ENCODE measurements at regions not wholly inside any gene's neighbourhood (a gene's known extent, or its start where the extent isn't known, plus 50 kb on each side); places are given as distances from the start of the nearest gene placed in this dataset.

DNA sequence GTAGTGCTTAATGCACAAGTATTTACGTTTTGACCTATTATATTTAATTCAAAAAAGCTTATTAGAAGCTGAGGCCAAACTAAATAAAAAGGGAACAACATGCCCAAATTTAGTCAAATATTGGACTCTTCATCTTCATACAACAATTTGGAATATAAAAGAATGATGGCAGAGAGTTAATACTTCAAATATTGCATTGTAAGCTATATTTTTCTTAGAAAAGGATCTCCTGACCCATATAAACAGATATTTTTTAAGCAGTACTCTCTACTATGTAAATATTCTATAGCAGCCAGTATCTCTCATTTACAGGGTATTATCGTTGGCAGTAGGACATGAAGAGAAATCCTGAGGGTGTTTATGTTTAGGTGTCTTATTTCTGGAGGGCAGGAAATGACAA lies 531.2 kb downstream of the NYAP2 start:
- H3K27me3 Mint-ChIP-seq (ENCODE audit: unreplicated experiment): no peaks in the 10 kb centered on the region
- no peaks in the 10 kb centered on the region for H3K9me3 Mint-ChIP-seq (ENCODE audit: unreplicated experiment)
- H3K36me3 Mint-ChIP-seq (ENCODE audit: low read depth, unreplicated experiment): no peaks in the 10 kb centered on the region
- no peaks in the 10 kb centered on the region for H3K4me1 Mint-ChIP-seq (ENCODE audit: unreplicated experiment)
- no peak for DNase-seq (ENCODE audit: low spot score)
- no peak overlapping the region for H3K27ac Mint-ChIP-seq (ENCODE audit: unreplicated experiment)
- no peak overlapping the region for H3K4me3 Mint-ChIP-seq (ENCODE audit: unreplicated experiment)
- TF ChIP-seq, protein P1, sequence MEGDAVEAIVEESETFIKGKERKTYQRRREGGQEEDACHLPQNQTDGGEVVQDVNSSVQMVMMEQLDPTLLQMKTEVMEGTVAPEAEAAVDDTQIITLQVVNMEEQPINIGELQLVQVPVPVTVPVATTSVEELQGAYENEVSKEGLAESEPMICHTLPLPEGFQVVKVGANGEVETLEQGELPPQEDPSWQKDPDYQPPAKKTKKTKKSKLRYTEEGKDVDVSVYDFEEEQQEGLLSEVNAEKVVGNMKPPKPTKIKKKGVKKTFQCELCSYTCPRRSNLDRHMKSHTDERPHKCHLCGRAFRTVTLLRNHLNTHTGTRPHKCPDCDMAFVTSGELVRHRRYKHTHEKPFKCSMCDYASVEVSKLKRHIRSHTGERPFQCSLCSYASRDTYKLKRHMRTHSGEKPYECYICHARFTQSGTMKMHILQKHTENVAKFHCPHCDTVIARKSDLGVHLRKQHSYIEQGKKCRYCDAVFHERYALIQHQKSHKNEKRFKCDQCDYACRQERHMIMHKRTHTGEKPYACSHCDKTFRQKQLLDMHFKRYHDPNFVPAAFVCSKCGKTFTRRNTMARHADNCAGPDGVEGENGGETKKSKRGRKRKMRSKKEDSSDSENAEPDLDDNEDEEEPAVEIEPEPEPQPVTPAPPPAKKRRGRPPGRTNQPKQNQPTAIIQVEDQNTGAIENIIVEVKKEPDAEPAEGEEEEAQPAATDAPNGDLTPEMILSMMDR (IDR thresholded peaks at IDR 0.05; ENCODE audit: unreplicated experiment): no peak

DNA sequence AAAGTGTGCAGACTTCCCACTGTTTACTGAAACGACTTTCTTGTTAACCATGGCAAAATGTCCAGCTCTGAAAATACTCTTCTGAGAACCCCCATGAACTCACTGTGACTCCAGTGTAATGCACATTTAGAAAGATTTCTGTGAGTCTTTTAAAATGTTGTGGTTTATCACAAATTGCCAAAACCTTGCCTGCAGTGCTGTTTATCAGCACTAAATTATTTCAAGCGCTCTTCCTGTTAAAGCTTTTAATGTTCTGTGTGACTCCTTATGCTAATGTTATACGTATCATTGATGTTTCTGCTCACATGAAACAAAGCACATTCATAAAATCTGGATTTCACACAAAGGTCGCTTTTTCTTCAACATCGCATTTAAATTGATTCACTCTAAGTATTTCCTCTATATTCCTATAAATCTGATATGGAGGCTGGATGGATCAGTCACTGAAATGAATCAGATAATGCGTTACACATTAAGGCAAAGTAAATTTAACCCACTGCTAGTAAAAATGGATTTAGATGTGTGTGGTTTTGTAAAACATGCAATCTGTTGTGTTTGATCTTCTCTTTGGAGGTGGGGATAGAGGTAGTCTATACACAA lies 521.2 kb downstream of the NYAP2 start:
- H3K4me3 Mint-ChIP-seq (ENCODE audit: unreplicated experiment): no peak overlapping the region
- H3K27me3 Mint-ChIP-seq (ENCODE audit: unreplicated experiment): no peaks in the 10 kb centered on the region
- no peak overlapping the region for H3K27ac Mint-ChIP-seq (ENCODE audit: unreplicated experiment)
- H3K36me3 Mint-ChIP-seq (ENCODE audit: low read depth, unreplicated experiment): no peaks in the 10 kb centered on the region
- DNase-seq (ENCODE audit: low spot score): no peak
- TF ChIP-seq, protein P1 (IDR thresholded peaks at IDR 0.05; ENCODE audit: unreplicated experiment): no peak
- no peaks in the 10 kb centered on the region for H3K9me3 Mint-ChIP-seq (ENCODE audit: unreplicated experiment)
- H3K4me1 Mint-ChIP-seq (ENCODE audit: unreplicated experiment): no peaks in the 10 kb centered on the region

DNA sequence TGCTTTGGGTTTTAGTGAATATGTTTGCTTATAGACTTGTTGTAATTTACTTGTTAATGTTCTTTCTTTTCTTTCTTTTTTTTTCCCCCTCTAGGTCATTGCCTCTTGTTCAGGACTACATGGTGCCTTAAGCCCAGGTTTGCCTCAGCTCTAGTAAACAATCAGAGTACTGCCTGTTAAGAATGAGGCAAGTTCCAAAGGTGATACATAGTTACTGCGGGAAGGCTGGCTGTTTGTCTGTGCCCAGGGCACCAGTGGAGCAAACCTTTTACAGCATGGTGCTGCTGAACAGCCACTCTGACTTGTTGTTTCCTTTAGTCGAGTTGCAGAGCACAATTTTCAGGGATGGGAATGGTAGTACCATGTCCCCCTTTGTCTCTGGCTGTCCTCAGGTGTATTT lies 517.2 kb downstream of the NYAP2 start:
- Mint-ChIP-seq H3K4me3 (ENCODE audit: unreplicated experiment) (no peak overlapping the region), H3K27ac (ENCODE audit: unreplicated experiment) (no peak overlapping the region), H3K4me1 (ENCODE audit: unreplicated experiment) (no peaks in the 10 kb centered on the region), H3K27me3 (ENCODE audit: unreplicated experiment) (no peaks in the 10 kb centered on the region), H3K36me3 (ENCODE audit: low read depth, unreplicated experiment) (no peaks in the 10 kb centered on the region), H3K9me3 (ENCODE audit: unreplicated experiment) (no peaks in the 10 kb centered on the region)
- no peak for DNase-seq (ENCODE audit: low spot score)
- TF ChIP-seq, protein P1 (IDR thresholded peaks at IDR 0.05; ENCODE audit: unreplicated experiment): no peak

DNA sequence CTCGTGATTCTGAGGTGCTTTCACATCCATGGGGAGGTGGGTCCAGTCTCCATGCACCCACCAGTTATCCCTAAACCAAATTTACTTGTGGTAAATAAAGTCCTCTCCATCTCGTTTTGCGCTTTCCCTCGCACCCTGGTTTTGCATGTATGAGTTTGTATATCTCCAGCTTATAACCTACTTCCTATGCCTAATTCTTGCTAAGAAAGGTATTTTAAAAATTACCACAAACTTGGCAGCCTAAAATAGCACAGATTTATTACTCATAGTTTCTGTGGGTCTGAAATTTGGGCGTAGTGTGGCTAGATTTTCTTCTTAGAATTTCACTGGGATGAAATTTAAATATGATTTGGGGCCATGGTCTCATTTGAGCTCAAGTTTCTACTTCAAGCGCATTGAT lies 511.5 kb downstream of the NYAP2 start:
- no peak for DNase-seq (ENCODE audit: low spot score)
- no peak overlapping the region for H3K27ac Mint-ChIP-seq (ENCODE audit: unreplicated experiment)
- no peak overlapping the region for H3K4me3 Mint-ChIP-seq (ENCODE audit: unreplicated experiment)
- no peaks in the 10 kb centered on the region for H3K36me3 Mint-ChIP-seq (ENCODE audit: low read depth, unreplicated experiment)
- TF ChIP-seq, protein P1 (IDR thresholded peaks at IDR 0.05; ENCODE audit: unreplicated experiment): no peak
- H3K4me1 Mint-ChIP-seq (ENCODE audit: unreplicated experiment): no peaks in the 10 kb centered on the region
- H3K9me3 Mint-ChIP-seq (ENCODE audit: unreplicated experiment): no peaks in the 10 kb centered on the region
- no peaks in the 10 kb centered on the region for H3K27me3 Mint-ChIP-seq (ENCODE audit: unreplicated experiment)

DNA sequence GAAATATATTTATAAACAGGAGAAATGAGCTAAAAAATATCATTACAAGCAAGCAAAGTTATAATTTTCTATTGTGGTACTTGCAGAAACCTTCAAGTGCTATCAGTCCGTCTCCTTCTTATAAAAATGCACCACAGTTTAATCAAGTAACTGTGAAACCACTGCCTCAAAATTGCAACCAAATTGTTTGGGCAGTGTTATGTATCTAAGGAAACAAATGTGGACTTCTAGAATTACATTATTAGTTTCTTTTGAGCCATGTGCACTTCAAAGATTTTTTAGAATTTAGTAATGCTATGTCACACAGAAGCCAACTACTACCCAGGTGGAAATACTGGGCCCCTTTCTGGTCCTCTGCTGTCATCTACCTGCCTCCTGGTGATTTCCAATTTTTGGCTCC lies 495.6 kb downstream of the NYAP2 start:
- DNase-seq (ENCODE audit: low spot score): no peak
- no peak overlapping the region for H3K4me3 Mint-ChIP-seq (ENCODE audit: unreplicated experiment)
- no peaks in the 10 kb centered on the region for H3K27me3 Mint-ChIP-seq (ENCODE audit: unreplicated experiment)
- peak overlapping the region; percentile 13 for H3K27ac Mint-ChIP-seq (ENCODE audit: unreplicated experiment)
- no peaks in the 10 kb centered on the region for H3K4me1 Mint-ChIP-seq (ENCODE audit: unreplicated experiment)
- H3K9me3 Mint-ChIP-seq (ENCODE audit: unreplicated experiment): no peaks in the 10 kb centered on the region
- no peaks in the 10 kb centered on the region for H3K36me3 Mint-ChIP-seq (ENCODE audit: low read depth, unreplicated experiment)
- TF ChIP-seq, protein P1 (IDR thresholded peaks at IDR 0.05; ENCODE audit: unreplicated experiment): no peak

All from endothelial cell (in vitro differentiated cells).